HTR-8/SVneo (cell line): ENCODE measurements at regions not wholly inside any gene's neighbourhood (a gene's known extent, or its start where the extent isn't known, plus 50 kb on each side); places are given as distances from the start of the nearest gene placed in this dataset.

Experiments used
- DNase-seq: peaks from one replicate; pipeline ENCODE4 v3.0.0; 2011; ENCODE audit warnings: low spot score, mixed read lengths; ENCODE audit not compliant: insufficient read length
- FAIRE-seq: peaks from 2 replicates; lab custom pipeline; 2011; peaks lifted over from hg19 to GRCh38; lab: Jason Lieb, UNC

DNA sequence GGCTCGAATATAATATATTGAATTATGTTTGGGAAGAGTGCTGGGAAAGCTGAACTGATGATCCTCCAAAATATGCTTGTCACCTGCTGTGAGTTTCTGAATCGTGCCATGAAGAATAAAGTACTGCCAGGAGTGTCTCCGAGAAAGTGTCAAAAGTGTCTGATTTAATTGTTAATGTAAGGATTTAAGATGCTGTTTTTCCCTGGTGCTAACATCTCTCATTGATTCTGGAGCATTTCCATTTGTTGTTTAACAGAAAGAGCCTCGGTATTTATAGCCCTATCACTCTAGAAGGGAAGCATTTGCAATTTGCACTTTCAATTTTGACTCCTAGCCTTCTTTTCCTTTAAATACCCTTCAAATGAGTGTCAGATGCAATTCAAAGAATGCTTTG is 342.2 kb downstream of the RND3 start:
- FAIRE-seq (no peak), DNase-seq (no peak)

DNA sequence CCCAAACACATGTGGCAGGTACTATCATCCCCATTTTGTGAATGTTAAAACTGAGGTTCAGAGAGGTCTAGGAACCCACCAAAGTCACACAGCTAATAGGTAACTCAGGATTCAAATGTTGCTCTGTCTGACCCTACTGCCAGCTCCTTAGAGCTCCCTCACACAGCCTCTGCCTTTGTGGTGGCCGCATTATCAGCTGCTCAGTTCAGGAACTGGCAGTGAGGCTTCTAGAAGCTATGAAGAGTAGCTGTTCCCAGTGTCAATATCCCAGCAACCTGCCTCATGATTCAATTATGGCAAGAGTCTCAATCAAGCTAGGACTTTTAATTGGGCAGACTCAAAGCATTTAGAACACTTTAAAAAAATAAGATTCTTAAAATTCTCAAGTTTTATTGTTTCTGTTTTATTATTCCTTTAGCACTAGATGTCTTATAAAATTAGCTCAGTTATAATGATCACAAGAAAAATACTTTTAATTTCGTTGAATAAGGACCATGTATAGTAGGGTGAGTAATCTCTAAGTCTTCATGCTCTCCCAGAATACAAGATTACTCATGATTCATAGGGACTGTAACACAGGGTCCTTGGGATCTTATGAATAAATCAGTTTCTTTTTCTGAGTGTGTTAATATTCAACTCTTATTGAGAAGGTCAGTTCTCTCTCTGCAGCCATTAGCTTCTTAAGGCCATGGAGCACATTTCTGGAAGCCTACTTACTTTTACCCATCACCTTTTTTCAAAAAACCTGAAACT is 342.7 kb downstream of the RND3 start:
- no peak for FAIRE-seq
- DNase-seq: no peak

DNA sequence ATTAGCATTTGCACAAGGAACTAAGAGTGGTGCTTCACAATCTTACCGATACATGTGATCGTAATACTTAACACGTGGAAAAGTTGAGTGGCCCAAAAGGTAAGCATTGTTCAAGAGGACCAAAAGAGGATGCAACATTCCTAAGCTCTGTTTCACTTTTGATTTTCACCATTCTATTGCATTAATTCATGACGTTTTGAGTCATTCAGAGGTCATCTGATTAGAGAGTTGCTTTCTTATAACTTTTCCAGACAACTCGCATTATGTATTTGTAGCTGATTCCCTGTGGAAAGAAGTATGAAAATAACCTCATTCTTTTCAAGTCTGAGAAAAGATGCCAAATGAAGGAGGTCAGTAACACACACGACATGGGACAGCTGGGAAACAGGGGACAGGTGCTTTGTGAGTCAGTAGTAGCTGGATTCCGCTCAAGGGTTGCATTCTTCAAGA is 344.4 kb downstream of the RND3 start:
- DNase-seq: no peak
- FAIRE-seq: no peak

DNA sequence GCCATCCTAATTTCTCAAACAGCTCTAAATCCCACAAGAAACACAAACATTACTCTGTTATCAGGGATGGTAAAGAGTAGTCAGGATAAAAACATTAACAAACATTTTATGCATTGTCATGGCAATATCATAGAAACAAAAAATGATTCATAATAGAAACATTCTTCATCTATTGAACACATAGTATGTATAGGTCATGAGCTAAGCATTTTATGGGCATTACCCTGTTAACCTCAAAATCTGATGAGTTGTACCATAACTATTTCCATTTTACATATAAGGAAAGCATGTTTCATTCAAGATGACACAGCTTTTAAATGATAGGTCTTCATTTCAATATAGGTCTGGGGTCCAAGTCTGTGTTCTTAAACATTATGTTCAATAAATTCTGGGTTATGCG is 344.9 kb downstream of the RND3 start:
- FAIRE-seq: no peak
- no peak for DNase-seq

DNA sequence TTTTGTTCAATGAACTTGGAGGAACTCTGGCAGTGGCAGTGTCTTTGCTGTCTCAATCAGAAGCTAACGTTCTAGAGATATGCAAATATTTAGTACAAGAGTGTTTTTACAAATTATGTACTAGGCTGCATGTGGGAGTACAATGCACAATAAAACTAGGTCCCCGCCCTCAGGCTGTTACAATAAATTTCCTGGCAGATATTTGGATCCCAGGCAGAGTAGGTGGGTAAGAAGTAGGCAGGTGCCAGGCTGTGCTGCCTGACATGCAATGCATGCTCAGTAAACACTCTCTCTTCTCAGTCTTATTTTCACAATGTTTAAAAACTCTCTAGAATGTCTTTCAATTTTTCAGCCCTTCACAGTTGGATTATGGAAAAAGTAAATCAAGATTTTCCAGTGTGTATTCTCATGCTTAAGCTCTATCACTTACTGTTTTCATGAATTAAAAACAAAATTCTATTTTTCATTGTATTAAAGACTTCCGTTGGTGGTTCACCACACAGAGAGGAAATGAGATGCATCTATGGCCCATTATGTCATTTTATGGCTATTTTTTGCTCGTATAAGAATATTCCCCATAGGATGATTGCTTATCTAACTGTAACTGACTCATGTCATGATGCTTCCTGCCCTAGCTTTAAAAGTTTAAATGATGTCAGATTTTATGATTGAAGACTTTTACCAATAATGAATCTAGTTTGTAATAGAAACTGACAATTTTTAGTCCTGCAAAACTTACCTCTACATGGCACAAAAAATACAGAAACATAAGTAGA is 346.1 kb downstream of the RND3 start:
- DNase-seq (no peak), FAIRE-seq (no peak)

DNA sequence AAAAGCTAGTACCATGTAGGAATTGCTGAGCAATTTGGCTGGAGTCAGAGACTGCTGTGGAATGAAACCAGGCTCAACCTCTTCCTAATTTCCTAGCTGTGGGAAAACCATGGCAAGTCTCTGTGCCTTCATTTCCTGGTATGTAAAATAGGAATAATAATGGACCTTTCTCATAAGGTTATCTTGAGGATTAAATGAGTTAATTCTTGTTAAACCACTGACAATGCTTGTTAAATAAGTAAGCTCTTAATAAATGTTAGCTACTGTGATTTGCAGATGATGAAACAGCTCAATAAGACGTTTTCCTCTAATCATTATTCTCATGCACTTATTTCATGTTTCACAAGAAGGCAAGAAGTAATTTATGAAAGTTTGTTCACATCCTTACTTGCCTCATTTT is 346.7 kb downstream of the RND3 start:
- DNase-seq (no peak), FAIRE-seq (no peak)

DNA sequence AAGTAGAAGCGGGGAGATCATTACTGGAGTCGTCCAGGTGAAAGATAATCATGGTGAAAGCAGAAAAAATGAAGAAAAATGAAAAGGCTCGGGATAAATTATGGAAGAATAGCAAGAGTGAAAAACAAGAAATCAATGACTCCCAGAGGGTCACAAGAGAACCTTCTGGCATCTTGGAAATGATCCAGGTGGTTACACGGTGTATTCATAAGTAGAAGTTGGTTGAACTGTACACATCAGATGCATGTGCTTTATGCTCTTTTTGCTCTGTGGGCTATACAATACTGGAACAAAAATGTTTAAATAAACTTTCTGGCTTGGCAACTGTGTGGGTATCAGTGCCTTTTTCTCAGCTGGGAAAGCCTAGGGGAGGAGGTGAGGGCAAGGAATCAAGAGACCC is 348.9 kb downstream of the RND3 start:
- FAIRE-seq (no peak), DNase-seq (no peak)

DNA sequence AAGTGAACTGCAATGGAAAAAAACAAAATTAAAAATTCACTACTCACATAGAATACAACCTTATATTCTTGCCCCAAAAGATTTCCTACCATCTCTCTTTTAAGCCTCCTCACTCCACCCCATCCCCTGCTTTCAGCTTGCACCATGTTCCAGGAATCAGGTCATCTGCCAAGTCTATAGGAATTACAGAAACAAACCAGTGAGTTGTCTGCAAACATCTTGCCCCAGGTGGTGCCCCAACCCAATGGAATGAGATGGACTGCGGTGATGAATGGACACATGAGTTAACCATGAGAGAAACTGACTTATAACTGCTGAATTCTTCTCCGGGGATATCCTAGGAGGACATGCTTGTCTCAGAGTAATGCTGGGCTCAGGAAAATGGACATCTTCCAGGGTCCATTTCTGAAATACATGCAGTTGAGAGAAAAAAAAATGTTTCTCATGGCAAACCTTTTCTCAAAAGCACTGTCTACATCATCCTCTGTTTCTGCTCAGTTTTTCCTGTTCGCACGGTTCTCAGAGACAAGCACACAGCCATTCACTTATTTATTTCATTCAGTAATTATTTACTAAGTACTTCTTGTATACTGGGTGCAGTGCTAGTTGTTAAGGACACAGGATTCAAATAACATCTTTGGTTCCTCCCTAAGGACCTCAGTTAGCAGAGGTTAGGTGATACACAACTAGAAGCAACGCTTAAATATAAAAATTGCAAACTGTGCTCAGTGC is 350.0 kb downstream of the RND3 start:
- no peak for DNase-seq
- FAIRE-seq: no peak

DNA sequence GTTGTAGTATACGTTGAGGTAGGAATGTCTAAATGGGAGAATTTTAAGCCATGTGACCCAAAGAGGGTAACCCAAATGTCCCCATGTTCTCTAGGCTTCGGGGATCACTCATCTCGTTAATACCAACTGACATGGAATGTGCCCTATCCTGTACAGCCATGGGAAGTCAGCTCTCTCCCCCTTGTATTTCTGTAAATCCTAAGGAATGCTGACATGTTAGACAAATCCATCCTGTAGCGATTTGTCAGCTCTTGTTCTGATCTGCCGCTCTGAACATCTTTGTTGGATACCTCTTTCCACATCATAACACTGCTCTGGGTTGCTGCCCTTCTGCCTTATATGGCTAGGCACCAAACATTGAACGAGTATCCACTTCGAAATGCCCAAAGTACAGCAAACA is 350.6 kb downstream of the RND3 start:
- DNase-seq: no peak
- no peak for FAIRE-seq

DNA sequence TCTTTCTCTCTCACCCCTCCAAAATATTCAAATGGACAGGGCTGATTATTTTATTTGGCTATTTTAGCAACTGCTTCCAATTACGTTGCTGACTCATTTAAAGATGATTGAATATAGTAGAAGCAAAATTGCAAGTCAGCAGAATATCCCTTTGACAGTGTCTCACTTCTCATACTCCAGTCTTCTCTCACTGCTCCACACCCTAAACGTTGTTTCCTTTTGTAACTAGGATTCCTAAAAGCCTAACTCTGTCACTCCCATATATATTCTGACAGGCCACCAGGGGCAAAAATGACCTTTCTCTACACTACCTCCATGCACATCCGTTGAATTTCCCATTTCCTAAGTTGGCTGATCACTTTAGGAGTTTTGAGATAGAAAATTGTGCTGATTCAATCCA is 351.1 kb downstream of the RND3 start:
- FAIRE-seq: no peak

DNA sequence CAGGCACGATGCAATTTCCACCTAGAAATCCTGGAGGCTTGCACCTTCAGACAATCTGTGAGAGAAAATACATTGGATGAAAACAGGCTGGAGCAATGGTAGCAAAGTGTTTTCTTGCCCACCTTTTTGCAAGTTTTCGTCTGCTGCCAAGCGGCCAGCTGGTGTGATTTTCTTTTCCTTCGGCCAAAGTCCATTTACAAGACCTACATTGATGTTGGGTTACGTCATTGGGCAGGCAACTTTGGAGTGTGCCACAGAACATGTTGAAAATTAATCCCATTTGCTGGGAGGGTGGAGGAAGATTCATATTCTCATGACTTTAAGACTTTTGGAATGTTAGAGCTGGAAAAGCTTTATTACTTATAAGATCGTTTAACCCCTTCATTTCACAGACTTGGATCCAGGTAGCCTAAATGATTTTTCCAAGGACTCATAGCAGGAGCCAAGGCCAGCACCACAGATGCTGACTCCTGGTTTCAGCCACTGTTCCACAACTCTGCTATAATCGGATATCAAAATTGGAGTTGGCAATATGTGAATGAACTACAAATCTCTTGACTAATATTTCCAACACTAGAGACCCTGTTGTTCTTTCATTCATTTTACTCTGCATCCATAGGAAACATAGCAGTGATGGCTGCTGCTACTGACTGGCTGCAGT is 352.1 kb downstream of the RND3 start:
- FAIRE-seq: no peak
- DNase-seq: no peak

More for the DNA sequence above, 351.1 kb downstream of the RND3 start:
- no peak for DNase-seq

DNA sequence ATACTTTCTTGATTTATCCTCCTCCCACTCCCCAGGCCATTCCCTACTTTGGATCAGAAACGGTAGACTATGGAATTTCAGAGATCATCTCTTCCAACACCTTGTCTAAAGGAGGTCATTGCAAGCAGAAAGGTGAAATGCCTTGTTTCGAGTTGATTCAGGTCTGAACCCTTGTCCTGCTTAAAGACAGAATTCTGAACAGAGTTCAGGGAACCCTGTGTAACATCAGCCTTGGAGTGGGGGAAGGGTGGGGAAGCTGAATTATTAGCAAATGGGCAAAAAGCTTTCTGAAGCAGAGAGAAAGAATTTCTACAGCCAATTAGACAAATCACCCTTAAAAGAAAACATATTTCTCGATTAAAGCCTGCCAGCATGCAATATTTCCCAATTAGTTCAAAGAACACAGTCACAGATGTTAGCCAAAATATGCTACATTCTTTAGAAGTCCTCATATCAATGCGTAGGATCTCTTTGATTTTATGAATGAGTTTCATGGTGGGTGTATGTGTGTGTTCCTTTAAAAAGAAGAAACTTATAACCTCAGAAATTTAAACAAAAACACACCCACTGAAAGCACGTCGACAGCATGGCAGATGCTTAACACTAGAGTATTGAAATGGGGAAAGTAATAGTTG is 353.1 kb downstream of the RND3 start:
- DNase-seq: no peak
- FAIRE-seq: no peak

DNA sequence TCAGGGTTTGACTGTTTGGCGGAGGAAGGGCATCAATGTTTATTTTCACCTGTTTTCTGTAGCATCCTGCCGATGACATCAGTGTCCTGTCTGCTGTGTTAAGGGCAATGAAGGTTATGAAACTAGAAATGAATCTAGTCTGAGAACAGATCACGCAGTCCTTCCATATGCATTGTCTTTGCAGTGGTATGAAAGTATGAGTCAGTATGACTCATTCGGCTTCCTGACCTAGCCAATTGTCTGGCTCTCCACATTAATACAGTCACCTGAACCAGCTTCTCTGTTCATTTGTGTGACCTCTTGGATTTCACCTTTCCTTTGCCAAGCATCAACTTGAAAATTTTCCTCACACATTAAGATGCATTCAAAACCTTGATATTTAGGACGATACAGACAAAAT is 353.8 kb downstream of the RND3 start:
- FAIRE-seq (peak; percentile 93), DNase-seq (peak; percentile 78)

DNA sequence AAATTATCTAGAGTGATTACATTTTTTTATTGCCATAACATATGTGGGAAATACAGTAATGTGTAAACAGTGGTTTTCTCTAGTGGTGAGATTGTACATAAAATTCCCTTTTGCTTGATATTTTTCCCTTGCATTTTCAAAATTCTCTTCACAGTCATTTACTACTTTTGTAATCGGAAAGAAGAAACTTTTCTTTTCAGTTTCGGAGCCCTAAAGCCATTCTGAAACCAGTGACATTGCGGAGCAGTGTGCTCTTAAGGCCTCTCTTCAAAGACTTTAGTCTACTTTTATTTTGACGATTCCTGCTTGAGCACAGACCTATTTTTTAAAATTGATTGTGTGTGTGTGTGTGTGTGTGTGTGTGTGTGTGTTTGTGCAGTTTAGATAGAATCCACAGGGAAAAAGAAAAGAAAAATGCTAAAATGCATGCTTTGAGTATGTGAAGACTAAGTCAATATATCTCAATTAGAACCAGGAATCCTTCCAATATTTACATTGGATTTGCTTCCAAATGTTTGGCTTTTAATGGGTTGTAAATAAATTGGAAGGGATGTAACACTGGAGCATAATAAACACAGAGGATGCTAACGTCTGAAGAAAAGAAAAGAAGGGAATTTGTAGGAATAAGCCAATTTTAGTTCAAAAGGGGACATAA is 357.4 kb downstream of the RND3 start:
- DNase-seq (no peak), FAIRE-seq (no peak)

DNA sequence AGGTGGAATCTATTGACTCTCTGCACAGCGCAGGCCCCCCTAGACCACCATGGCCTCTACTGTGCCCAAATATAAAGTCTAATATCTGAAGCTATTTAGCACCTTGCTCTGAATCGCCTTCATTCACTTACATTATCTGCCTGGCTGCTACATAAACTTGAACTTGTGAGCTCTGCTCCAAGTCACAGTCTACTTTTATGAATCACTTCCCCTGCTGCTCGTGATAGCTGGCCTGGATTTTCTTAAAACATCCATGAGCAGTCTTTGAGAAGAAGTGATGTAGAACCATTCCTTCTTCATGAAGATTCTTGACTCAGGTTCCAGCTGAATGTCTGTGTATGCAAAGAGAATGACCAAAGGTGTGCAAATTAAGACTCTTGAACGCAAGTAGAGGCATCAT is 359.5 kb downstream of the RND3 start:
- DNase-seq (no peak), FAIRE-seq (no peak)

DNA sequence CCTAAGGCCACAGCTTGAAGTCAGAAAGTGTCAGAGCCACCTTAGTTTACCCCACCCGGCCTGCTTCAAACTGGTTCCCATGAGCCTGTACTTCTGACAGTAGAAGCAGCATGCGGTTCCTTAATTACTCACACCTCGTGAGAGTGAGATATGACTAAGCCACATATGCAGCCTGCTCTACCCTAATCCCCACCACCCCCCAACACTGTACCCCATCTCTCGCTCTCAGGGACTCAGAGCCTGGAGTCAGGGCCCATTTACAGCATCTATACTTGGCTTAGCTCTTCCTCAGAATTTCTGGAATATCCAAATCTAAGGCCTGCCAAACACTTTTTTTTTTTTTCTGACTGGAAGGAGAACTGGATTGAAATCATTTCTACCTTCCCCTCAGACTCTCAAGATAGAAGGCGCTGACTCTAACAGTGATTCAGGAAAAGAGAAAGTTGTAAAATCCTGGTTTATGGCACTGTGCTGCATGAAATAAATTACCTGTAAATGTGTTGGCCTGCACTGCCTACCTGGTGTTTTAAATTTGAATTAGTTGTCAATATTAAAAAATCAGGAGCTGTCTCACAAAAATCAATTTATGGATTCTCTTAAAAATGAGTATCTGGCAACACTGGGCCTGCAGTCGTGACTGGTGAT is 360.0 kb downstream of the RND3 start:
- DNase-seq (no peak), FAIRE-seq (no peak)

DNA sequence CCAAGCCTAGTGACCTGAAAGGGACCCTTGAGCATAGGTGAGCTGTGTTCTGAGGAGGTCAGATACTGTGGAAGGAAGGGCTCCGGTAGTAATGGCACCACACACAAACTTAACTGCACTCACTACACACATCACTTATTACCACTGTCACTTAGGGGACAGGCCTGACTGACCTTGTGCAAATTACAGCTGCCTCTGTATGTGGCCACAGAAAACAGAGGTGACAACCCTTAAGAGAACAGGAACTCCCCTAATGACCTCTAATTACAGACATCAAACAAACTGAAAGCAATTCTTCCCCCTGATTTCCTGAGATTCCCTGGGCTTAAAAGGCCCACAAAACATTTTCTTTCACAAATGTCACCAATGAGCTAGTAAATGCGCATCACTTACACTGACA is 360.6 kb downstream of the RND3 start:
- DNase-seq (no peak), FAIRE-seq (peak; percentile 4)

DNA sequence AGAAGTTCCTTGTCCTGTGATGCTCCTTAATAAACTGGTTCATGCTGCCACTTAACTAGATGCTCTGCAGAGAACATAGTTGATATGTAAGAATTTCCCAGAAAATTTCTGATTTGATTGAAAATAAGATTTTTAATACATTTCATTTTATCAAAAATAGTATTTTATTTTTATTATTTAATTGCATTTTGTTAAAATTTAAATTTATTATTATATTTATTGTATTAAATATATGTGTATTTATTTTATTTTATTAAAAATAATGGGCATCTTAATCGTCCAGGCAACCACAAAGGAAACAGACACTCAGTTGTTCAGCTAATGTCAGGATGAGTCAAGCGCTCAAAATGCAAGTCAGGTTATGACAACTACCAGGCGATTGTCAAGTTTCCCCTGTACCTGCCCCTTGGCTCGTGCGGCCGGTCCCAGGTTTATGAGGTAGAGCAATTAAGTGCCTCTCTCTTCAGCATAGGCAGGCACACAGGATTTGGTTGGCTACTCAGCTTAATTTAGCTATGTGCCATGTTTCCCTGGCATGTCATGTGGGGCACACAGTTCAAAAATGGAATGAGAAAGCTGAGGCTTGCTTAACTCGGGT is 361.2 kb downstream of the RND3 start:
- no peak for DNase-seq
- FAIRE-seq: no peak

DNA sequence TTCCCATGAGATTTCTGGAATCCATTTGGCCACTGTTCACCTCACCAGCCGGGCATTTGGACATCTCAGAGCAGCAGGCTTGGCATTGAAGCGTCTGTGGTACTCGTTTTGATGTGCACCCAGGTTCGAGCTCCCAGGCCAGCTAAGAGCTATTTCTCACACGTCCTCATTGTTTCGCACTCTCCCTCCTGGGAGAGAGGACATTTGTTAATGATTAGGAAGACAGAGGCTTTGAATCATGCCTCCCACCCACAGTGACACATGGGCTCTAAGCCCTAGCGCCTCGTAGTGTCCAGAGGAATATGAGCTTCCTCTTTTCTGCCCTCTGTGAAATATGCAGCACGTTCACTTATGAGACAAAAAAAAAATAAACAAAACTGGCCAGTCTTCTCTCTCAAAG is 361.8 kb downstream of the RND3 start:
- DNase-seq (no peak), FAIRE-seq (no peak)
